ENCODE measurements at regions not wholly inside any gene's neighbourhood (a gene's known extent, or its start where the extent isn't known, plus 50 kb on each side); places are given as distances from the start of the nearest gene placed in this dataset.

- DNase-seq (ENCODE audit: low spot score), result no peak
Observed at GRCh38 chrX:23540532-23540931, 126.8 kb upstream of the PRDX4 start.

DNA sequence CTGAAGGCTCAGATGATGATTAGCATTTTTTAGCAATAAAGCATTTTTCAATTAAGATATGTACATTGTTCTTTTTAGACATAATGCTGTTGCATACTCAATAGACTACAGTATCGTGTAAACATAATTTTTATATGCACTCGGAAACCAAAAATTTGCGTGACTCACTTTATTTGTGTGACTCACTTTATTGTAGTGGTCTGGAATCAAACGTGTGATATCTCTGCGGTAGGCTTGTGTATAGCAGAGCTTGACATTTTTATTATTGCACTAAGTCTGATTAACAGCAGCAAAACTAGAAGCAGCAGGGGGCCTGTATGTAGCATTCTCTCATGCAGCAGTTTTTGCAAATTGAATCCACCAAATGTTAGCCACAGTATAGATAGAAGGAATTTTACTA lies 119.1 kb upstream of the PRDX4 start:
- DNase-seq (ENCODE audit: low spot score), result no peak

GRCh38 chrX:23552303-23552702 lies 115.0 kb upstream of the PRDX4 start:
- no peak for DNase-seq (ENCODE audit: low spot score)

DNA sequence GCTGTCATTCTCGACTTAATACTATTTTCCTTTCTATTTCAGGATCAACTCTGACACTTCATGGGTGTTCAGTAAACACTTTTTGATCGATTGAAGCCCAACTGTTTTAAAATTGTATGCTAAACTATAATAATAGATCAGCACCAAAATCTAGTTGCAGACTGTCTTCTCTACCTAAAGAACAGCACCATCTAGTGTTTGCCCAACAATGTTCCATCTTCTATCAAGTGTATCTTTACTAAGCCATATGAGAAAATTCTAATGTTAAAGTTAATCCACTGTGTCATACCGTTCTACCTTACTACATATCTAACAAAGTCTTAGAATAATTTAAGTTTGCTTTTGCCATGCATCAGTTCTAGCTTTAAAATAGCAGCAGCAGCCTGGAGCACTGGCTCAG lies 113.0 kb upstream of the PRDX4 start:
- DNase-seq (ENCODE audit: low spot score), result no peak

- no peak for DNase-seq (ENCODE audit: low spot score)
Observed at GRCh38 chrX:23557070-23557469, 110.2 kb upstream of the PRDX4 start.

DNA sequence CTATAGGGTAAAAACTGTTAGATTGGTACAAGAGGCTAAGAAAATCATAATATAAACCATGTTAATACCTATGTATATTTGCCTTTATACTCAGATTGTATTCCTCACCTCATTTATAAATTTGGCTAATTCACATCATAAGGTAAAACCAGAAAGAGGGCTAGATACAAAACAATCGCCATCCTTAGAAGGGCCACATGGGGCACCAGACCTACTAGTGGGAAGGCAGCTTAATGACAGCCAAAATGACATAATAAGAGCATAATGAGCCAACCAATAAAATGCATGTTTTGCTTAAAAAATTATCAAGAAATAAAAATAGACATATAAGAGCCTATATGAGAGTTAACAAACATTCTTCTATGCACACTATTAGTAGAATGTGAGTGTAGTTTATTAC lies 107.3 kb upstream of the PRDX4 start:
- no peak for DNase-seq (ENCODE audit: low spot score)

- DNase-seq (ENCODE audit: low spot score), result no peak
Observed at GRCh38 chrX:23570674-23571343, 96.5 kb upstream of the PRDX4 start.

DNA sequence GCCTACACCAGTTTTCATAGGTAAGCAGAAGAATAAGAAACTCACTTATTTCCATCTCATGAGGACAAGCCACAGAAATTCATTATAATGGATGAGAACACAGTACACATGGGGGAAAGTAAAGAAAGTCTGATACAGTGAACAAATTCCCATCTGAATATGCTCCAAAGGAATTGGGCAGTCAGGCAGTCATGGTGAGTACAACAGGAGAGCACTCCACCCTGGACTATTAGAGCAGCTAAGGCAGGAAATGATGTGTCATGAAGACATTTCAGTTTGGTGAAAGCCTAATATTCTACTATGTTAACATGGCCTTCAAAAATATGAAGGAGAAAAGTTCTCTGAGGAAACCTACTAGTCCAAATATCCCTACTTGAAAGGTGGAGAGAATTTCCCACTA lies 92.0 kb upstream of the PRDX4 start:
- DNase-seq (ENCODE audit: low spot score), result no peak

GRCh38 chrX:23578079-23578478 lies 89.2 kb upstream of the PRDX4 start:
- DNase-seq (ENCODE audit: low spot score), result no peak

GRCh38 chrX:23589496-23589895 lies 77.8 kb upstream of the PRDX4 start:
- DNase-seq (ENCODE audit: low spot score), result no peak

GRCh38 chrX:23592741-23593140 lies 74.6 kb upstream of the PRDX4 start:
- DNase-seq (ENCODE audit: low spot score), result no peak

GRCh38 chrX:23598575-23598974 lies 68.7 kb upstream of the PRDX4 start:
- no peak for DNase-seq (ENCODE audit: low spot score)

GRCh38 chrX:23603501-23603900 lies 63.8 kb upstream of the PRDX4 start:
- no peak for DNase-seq (ENCODE audit: low spot score)

DNA sequence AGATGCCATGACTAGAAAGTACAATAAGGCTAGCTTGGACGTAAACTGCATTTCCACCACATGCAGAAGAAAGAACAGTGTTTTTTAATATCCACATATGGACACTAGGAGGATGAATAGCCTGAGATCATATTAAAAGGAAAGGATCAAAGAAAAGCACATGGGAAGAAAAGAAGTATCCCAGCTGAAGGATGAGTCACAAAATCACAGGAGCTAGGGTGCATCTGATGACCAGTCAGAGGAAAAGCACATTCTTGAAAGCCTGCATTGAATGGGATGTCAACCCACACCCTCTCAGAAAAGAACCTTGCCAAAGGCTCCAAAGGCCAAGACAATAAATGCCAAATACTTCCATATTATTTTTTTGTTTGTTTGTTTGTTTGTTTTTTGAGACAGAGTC lies 56.8 kb upstream of the PRDX4 start:
- no peak for DNase-seq (ENCODE audit: low spot score)

GRCh38 chrX:23612846-23613245 lies 54.4 kb upstream of the PRDX4 start:
- no peak for DNase-seq (ENCODE audit: low spot score)

DNA sequence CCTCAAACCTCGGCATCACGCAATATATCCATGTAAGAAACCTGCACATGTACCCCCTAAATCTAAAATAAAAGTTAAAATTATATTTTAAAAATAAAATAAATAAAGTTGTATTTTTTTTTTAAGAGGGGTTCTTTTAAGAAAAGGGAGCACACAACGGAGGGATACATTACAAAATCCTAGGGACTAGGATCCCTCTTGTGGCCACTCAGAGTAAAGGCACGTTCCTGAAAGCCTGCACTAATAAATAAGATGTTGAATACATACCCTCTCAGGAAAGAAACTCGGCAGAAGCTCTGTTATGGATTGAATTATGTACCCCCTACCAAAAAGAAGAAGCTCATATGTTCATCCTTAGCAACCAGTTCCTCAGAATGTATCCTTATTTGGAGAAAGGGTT lies 50.9 kb upstream of the PRDX4 start:
- no peak for DNase-seq (ENCODE audit: low spot score)

All from HuH-7 (cell line).